H1 (cell line): ENCODE measurements at regions not wholly inside any gene's neighbourhood (a gene's known extent, or its start where the extent isn't known, plus 50 kb on each side); places are given as distances from the start of the nearest gene placed in this dataset.

Experiments
- CTCF ChIA-PET: fragments of 300-600 bp; sonication (Branson Sonifier 250); formaldehyde crosslinking; loops from one replicate; lab custom pipeline; 2021; ENCODE audit not compliant: partially characterized antibody; lab: Charles Lee
- POLR2A ChIA-PET: fragments of 300-600 bp; sonication (Branson Sonifier 250); formaldehyde crosslinking; loops from one replicate; lab custom pipeline; 2021; ENCODE audit warnings: inconsistent platforms; ENCODE audit not compliant: partially characterized antibody; lab: Charles Lee
- DNase-seq, 2 experiments: peaks; one replicate each; pipeline versions ENCODE4 v3.0.0 to v3.0.0-alpha.2; 2010 to 2022; ENCODE audit warnings: low spot score in 2 of 2, low read depth in 1 of 2, mixed read lengths in 1 of 2
- FAIRE-seq: peaks from 2 replicates; lab custom pipeline; 2011; peaks lifted over from hg19 to GRCh38; lab: Jason Lieb, UNC
- H2AFZ ChIP-seq: 2 replicates; pipeline ENCODE4 v1.8.1; 2012; ENCODE audit warnings: low read length, inconsistent platforms
- H2AK5ac ChIP-seq: 2 replicates; pipeline ENCODE4 v1.6.1; 2013; ENCODE audit warnings: low read depth, low read length
- H2BK120ac ChIP-seq: replicated peaks from 2 replicates; pipeline ENCODE3; 2013; ENCODE audit warnings: low read depth, low read length, inconsistent platforms
- H2BK12ac ChIP-seq: 2 replicates; pipeline ENCODE4 v1.6.1; 2013; ENCODE audit warnings: low read depth, low read length
- H2BK15ac ChIP-seq: 2 replicates; pipeline ENCODE4 v1.6.1; 2013; ENCODE audit warnings: low read length
- H2BK20ac ChIP-seq: 2 replicates; pipeline ENCODE4 v1.6.1; 2013; ENCODE audit warnings: low read length
- H2BK5ac ChIP-seq: 2 replicates; pipeline ENCODE4 v1.6.1; 2013; ENCODE audit warnings: low read depth, low read length
- H3K14ac ChIP-seq: 2 replicates; pipeline ENCODE4 v1.6.1; 2013; ENCODE audit warnings: inconsistent platforms; ENCODE audit not compliant: insufficient read length
- H3K18ac ChIP-seq: 2 replicates; pipeline ENCODE4 v1.6.1; 2013; ENCODE audit warnings: low read length; ENCODE audit errors: extremely low read depth
- H3K23ac ChIP-seq: 2 replicates; pipeline ENCODE4 v1.6.1; 2013; ENCODE audit warnings: inconsistent platforms; ENCODE audit not compliant: insufficient read length
- H3K23me2 ChIP-seq: 2 replicates; pipeline ENCODE4 v1.6.1; 2013; ENCODE audit warnings: low read depth, low read length
- H3K27ac ChIP-seq: 2 replicates; pipeline ENCODE4 v1.6.1; 2011; ENCODE audit warnings: low read depth, low read length, inconsistent platforms
- H3K27me3 ChIP-seq, 4 experiments: replicated peaks in 1 of 4; 1 replicate in 1 of 4; 2 replicates in 3 of 4; pipeline versions ENCODE4 v1.6.1 to v1.8.1; 2011 to 2013; ENCODE audit warnings: low read length in 3 of 4, mild to moderate bottlenecking in 3 of 4, inconsistent platforms in 2 of 4, mixed read lengths in 2 of 4, moderate library complexity in 1 of 4; ENCODE audit not compliant: control insufficient read depth in 3 of 4, insufficient read depth in 3 of 4; ENCODE audit errors: extremely low read depth in 1 of 4
- H3K36me3 ChIP-seq, 4 experiments: 2 replicates each; pipeline versions ENCODE4 v1.6.1 to v1.8.1; 2011 to 2013; ENCODE audit warnings: mild to moderate bottlenecking in 4 of 4, low read length in 3 of 4, moderate library complexity in 2 of 4, control low read depth in 1 of 4, inconsistent platforms in 1 of 4; ENCODE audit not compliant: insufficient read depth in 4 of 4, control insufficient read depth in 2 of 4
- H3K4ac ChIP-seq: replicated peaks from 2 replicates; pipeline ENCODE3; 2013; ENCODE audit warnings: low read length, low read depth, mixed read lengths, inconsistent platforms; ENCODE audit not compliant: insufficient read length
- H3K4me1 ChIP-seq, 4 experiments: replicated peaks in 1 of 4; 1 replicate in 1 of 4; 2 replicates in 3 of 4; pipeline versions ENCODE4 v1.6.1 to v1.8.1; 2011 to 2013; ENCODE audit warnings: low read length in 3 of 4, inconsistent platforms in 2 of 4, mixed read lengths in 1 of 4; ENCODE audit not compliant: insufficient read depth in 4 of 4, control insufficient read depth in 3 of 4
- H3K4me2 ChIP-seq, 2 experiments: 2 replicates each; pipeline versions ENCODE4 v1.6.1 to v1.8.1; 2011 to 2013; ENCODE audit warnings: low read depth in 2 of 2, low read length in 2 of 2, control low read depth in 1 of 2, inconsistent platforms in 1 of 2, mild to moderate bottlenecking in 1 of 2; ENCODE audit not compliant: insufficient read depth in 1 of 2
- H3K4me3 ChIP-seq, 4 experiments: fragments of 200-600, 300-600 bp in 1 of 4; sonication (generic), shearing (Covaris generic), sonication (Bioruptor Twin) in 1 of 4; 2 replicates each; pipeline versions ENCODE4 v1.5.1 to v1.8.1; 2011 to 2016; ENCODE audit warnings: low read length in 4 of 4, low read depth in 3 of 4, control low read depth in 2 of 4, inconsistent platforms in 2 of 4, mild to moderate bottlenecking in 2 of 4, mixed read lengths in 1 of 4, moderate library complexity in 1 of 4; ENCODE audit not compliant: insufficient read depth in 2 of 4; ENCODE audit errors: extremely low read depth in 1 of 4
- H3K56ac ChIP-seq: replicated peaks from 2 replicates; pipeline ENCODE3; 2013; ENCODE audit warnings: low read depth, mild to moderate bottlenecking, mixed read lengths, low read length, inconsistent platforms; ENCODE audit not compliant: insufficient read length
- H3K79me1 ChIP-seq: 2 replicates; pipeline ENCODE4 v1.6.1; 2013; ENCODE audit warnings: low read depth, low read length, control low read depth
- H3K79me2 ChIP-seq, 2 experiments: 2 replicates each; pipeline versions ENCODE4 v1.6.1 to v1.8.1; 2012 to 2013; ENCODE audit warnings: low read length in 2 of 2, mild to moderate bottlenecking in 2 of 2, inconsistent platforms in 1 of 2; ENCODE audit not compliant: insufficient read depth in 2 of 2, control insufficient read depth in 1 of 2
- H3K9ac ChIP-seq, 4 experiments: replicated peaks in 1 of 4; 1 replicate in 1 of 4; 2 replicates in 3 of 4; pipeline versions ENCODE4 v1.6.1 to v1.8.1; 2011 to 2013; ENCODE audit warnings: low read depth in 3 of 4, low read length in 3 of 4, control low read depth in 2 of 4, mild to moderate bottlenecking in 2 of 4, moderate library complexity in 2 of 4, inconsistent platforms in 1 of 4; ENCODE audit errors: extremely low read depth in 1 of 4
- H3K9me3 ChIP-seq, 2 experiments: 2 replicates each; pipeline versions ENCODE4 v1.6.1 to v1.8.1; 2012 to 2013; ENCODE audit warnings: mild to moderate bottlenecking in 2 of 2, moderate library complexity in 2 of 2, control low read depth in 1 of 2, inconsistent platforms in 1 of 2, low read depth in 1 of 2, low read length in 1 of 2, mixed read lengths in 1 of 2; ENCODE audit not compliant: insufficient read depth in 2 of 2
- H4K20me1 ChIP-seq, 2 experiments: replicated peaks in 1 of 2; 2 replicates each; pipeline versions ENCODE3 to v1.8.1; 2011 to 2013; ENCODE audit warnings: inconsistent platforms in 2 of 2, low read length in 2 of 2, mild to moderate bottlenecking in 1 of 2; ENCODE audit not compliant: insufficient read depth in 2 of 2, control insufficient read depth in 1 of 2
- H4K5ac ChIP-seq: 2 replicates; pipeline ENCODE4 v1.6.1; 2013; ENCODE audit warnings: low read length, low read depth, mixed read lengths, inconsistent platforms; ENCODE audit not compliant: insufficient read length
- H4K8ac ChIP-seq: 2 replicates; pipeline ENCODE4 v1.8.0; 2013; ENCODE audit warnings: mild to moderate bottlenecking, moderate library complexity, low read length, inconsistent platforms; ENCODE audit not compliant: insufficient read depth; ENCODE audit errors: extremely low read depth
- H4K91ac ChIP-seq: replicated peaks from 2 replicates; pipeline ENCODE3; 2013; ENCODE audit warnings: low read length, mixed read lengths, inconsistent platforms; ENCODE audit not compliant: insufficient read length
- EZH2 ChIP-seq: fragments of 200-600 bp; sonication (generic); IDR thresholded peaks from 2 replicates; pipeline ENCODE4 v1.7.1; 2012; ENCODE audit warnings: low read depth, mild to moderate bottlenecking, moderate library complexity, low read length, inconsistent platforms; ENCODE audit not compliant: severe bottlenecking
- KDM1A ChIP-seq: fragments of 200-600, 300-600 bp; sonication (generic); IDR thresholded peaks from 2 replicates; pipeline ENCODE4 v1.7.1; 2016; ENCODE audit warnings: mild to moderate bottlenecking, low read length, borderline replicate concordance
- KDM5A ChIP-seq: fragments of 200-600 bp; IDR thresholded peaks from 2 replicates; pipeline ENCODE4 v1.7.1; 2012; ENCODE audit warnings: mild to moderate bottlenecking, low read length, inconsistent platforms, mixed read lengths
- RFX5 ChIP-seq: IDR thresholded peaks from 2 replicates; pipeline ENCODE4 v1.6.1; 2011; ENCODE audit warnings: low read depth, low read length, improper control_type of control experiment, borderline replicate concordance
- SP1 ChIP-seq: IDR thresholded peaks from 2 replicates; pipeline ENCODE4 v1.6.1; 2011; ENCODE audit warnings: low read depth, low read length
- YY1 ChIP-seq: IDR thresholded peaks from 2 replicates; pipeline ENCODE4 v1.6.1; 2011; ENCODE audit warnings: low read depth, mild to moderate bottlenecking, low read length
- WGBS, 2 experiments: shearing (Covaris generic) in 1 of 2; methylation state at CpG; one replicate each; pipeline versions ENCODE4 v1.1.6 to v1.1.7; 2013 to 2015; ENCODE audit warnings: low lambda C conversion rate in 2 of 2, mixed read lengths in 2 of 2, inconsistent platforms in 1 of 2, low coverage in 1 of 2, missing lambda C conversion rate in 1 of 2; ENCODE audit not compliant: insufficient replicate concordance in 2 of 2, insufficient coverage in 1 of 2, insufficient read length in 1 of 2; ENCODE audit errors: extremely low coverage in 1 of 2, missing lambda C conversion rate in 1 of 2; 5-methylcytosine and 5-hydroxymethylcytosine counted together

GRCh38 chr9:108117795-108118194 is 628.2 kb upstream of the KLF4 start:
- ChIA-PET CTCF (interaction anchor here (0.7 kb wide), 1 partner anchor 144 kb away, joined by 3 read pairs; no protein-coding TSS in a partner anchor), POLR2A (no interaction called here)
- Histone ChIP-seq H2BK20ac (no peak overlapping the region), H3K4ac (no peak overlapping the region), H3K79me2 (no peaks in the 10 kb centered on the region), H3K27ac (no peak overlapping the region), H3K9me3 (no peaks in the 10 kb centered on the region), H3K14ac (no peak overlapping the region), H4K91ac (no peak overlapping the region), H3K4me1 (no peaks in the 10 kb centered on the region; a peak in 1 of 7 replicates), H2AFZ (no peak overlapping the region), H3K18ac (no peak overlapping the region), H4K5ac (no peak overlapping the region), H2BK5ac (no peak overlapping the region), H2AK5ac (no peak overlapping the region), H3K4me3 (no peak overlapping the region), H3K27me3 (no peaks in the 10 kb centered on the region; a peak in 1 of 7 replicates), H2BK12ac (no peak overlapping the region), H4K8ac (no peak overlapping the region), H3K23ac (no peak overlapping the region), H2BK120ac (no peak overlapping the region), H3K9ac (no peak overlapping the region), H3K23me2 (no peaks in the 10 kb centered on the region), H3K36me3 (no peaks in the 10 kb centered on the region), H3K79me1 (no peaks in the 10 kb centered on the region), H4K20me1 (no peaks in the 10 kb centered on the region), H2BK15ac (no peak overlapping the region), H3K56ac (no peak overlapping the region), H3K4me2 (no peak overlapping the region)
- no peak for TF ChIP-seq YY1
- no peak for TF ChIP-seq SP1
- TF ChIP-seq KDM5A: no peak
- no peak for TF ChIP-seq RFX5
- no peak for TF ChIP-seq EZH2
- no peak for TF ChIP-seq KDM1A
- DNase-seq (no peak), FAIRE-seq (no peak)
- 93% methylated on average over 3 of the region's 3 CpGs; no CpG with 5 or more reads in 1 of the 2 experiments for WGBS, 2 experiments
